ENCODE measurements at regions not wholly inside any gene's neighbourhood (a gene's known extent, or its start where the extent isn't known, plus 50 kb on each side); places are given as distances from the start of the nearest gene placed in this dataset.

DNA sequence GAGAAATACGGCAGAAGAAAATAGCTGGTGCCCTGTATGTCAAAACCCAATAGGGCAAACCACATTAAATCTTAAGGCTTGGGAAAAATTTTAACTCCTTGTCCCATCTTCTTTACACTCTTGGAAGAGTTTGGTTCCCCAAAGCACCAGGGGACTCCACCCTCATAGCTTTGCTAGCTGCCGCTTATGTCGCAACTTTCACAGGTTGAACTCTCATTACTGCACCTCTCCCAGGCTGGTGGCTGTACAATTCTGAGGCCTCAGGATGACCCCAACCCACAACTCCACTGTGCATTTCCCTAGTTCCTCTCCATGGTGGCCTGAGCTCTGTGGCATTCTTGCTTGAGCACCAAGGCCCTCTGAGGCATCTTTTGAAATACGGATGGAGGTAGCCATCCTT is 1478.8 kb downstream of the FAM133A start:
- H3K4me3 ChIP-seq = no peak overlapping the region
- CTCF ChIA-PET = no interaction called here
- FAIRE-seq (no peak), ATAC-seq (no peak), DNase-seq (ENCODE audit: low read depth in 1 of 2, low spot score in 1 of 2) (no peak)
- no peak overlapping the region for H3K4me2 ChIP-seq
- no peak overlapping the region for H3K27ac ChIP-seq
- H3K4me1 ChIP-seq = no peaks in the 10 kb centered on the region
- TF ChIP-seq, protein P1, sequence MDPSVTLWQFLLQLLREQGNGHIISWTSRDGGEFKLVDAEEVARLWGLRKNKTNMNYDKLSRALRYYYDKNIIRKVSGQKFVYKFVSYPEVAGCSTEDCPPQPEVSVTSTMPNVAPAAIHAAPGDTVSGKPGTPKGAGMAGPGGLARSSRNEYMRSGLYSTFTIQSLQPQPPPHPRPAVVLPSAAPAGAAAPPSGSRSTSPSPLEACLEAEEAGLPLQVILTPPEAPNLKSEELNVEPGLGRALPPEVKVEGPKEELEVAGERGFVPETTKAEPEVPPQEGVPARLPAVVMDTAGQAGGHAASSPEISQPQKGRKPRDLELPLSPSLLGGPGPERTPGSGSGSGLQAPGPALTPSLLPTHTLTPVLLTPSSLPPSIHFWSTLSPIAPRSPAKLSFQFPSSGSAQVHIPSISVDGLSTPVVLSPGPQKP (IDR thresholded peaks at IDR 0.05; ENCODE audit: low read depth, low read length) = no peak
- TF ChIP-seq EP300 (IDR thresholded peaks at IDR 0.05) (no peak), TP53 (CRISPR knock-in tag; IDR thresholded peaks at IDR 0.05) (no peak), MYC (IDR thresholded peaks at IDR 0.05; ENCODE audit: borderline replicate concordance, low read length) (no peak), FOSB (CRISPR knock-in tag; IDR thresholded peaks at IDR 0.05) (no peak), MAZ (IDR thresholded peaks at IDR 0.05; ENCODE audit: borderline replicate concordance, low read depth, low read length) (no peak), JUN (IDR thresholded peaks at IDR 0.05) (no peak), CBX2 (IDR thresholded peaks at IDR 0.05; ENCODE audit: borderline replicate concordance, low read depth) (no peak), CHD2 (IDR thresholded peaks at IDR 0.05; ENCODE audit: low read length, partially characterized antibody) (no peak), CBX8 (IDR thresholded peaks at IDR 0.05) (no peak), ZFP36 (IDR thresholded peaks at IDR 0.05; ENCODE audit: borderline replicate concordance, partially characterized antibody) (no peak)
- TF ChIP-seq, protein P2, sequence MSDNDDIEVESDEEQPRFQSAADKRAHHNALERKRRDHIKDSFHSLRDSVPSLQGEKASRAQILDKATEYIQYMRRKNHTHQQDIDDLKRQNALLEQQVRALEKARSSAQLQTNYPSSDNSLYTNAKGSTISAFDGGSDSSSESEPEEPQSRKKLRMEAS (IDR thresholded peaks at IDR 0.05) = no peak
- no peaks in the 10 kb centered on the region for H3K9me3 ChIP-seq
- POLR2A ChIA-PET = no interaction called here
- WGBS (ENCODE audit: missing lambda C conversion rate) = 98% methylated on average over 3 of the region's 4 CpGs

DNA sequence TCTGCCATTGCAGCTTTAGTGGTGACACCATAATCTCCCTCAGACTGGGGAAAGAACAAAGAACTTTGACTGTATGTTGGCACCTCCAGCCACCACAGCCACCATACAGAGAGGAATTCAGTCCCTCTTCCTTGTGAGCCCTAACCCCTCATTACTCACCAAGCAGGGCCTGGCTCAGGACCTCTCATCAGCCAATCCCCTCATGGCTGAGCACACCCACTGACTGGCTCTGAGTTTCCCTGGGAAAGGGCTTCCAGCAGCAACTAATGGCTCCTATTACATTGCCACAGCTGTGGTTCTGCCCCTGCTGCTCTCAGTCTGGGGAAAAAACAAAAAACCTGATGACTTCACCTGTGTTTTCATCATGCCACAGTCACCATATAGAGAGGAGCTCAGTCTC is 1482.6 kb downstream of the FAM133A start:
- CTCF ChIA-PET = no interaction called here
- Histone ChIP-seq H3K4me2 (no peak overlapping the region), H3K4me3 (no peak overlapping the region), H3K9me3 (no peaks in the 10 kb centered on the region), H3K4me1 (no peaks in the 10 kb centered on the region), H3K27ac (no peak overlapping the region)
- ATAC-seq (no peak), FAIRE-seq (no peak), DNase-seq (ENCODE audit: low read depth in 1 of 2, low spot score in 1 of 2) (no peak)
- POLR2A ChIA-PET = no interaction called here
- TF ChIP-seq GATA3 (IDR thresholded peaks at IDR 0.05; ENCODE audit: borderline replicate concordance) (no peak), KDM5A (IDR thresholded peaks at IDR 0.05) (no peak), POLR2AphosphoS2 (conservative IDR thresholded peaks at IDR 0.05; ENCODE audit: low read length) (no peak)
- TF ChIP-seq, protein P3, sequence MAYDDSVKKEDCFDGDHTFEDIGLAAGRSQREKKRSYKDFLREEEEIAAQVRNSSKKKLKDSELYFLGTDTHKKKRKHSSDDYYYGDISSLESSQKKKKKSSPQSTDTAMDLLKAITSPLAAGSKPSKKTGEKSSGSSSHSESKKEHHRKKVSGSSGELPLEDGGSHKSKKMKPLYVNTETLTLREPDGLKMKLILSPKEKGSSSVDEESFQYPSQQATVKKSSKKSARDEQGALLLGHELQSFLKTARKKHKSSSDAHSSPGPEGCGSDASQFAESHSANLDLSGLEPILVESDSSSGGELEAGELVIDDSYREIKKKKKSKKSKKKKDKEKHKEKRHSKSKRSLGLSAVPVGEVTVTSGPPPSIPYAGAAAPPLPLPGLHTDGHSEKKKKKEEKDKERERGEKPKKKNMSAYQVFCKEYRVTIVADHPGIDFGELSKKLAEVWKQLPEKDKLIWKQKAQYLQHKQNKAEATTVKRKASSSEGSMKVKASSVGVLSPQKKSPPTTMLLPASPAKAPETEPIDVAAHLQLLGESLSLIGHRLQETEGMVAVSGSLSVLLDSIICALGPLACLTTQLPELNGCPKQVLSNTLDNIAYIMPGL (CRISPR knock-in tag; IDR thresholded peaks at IDR 0.05; ENCODE audit: borderline replicate concordance) = no peak
- TF ChIP-seq, protein P4, sequence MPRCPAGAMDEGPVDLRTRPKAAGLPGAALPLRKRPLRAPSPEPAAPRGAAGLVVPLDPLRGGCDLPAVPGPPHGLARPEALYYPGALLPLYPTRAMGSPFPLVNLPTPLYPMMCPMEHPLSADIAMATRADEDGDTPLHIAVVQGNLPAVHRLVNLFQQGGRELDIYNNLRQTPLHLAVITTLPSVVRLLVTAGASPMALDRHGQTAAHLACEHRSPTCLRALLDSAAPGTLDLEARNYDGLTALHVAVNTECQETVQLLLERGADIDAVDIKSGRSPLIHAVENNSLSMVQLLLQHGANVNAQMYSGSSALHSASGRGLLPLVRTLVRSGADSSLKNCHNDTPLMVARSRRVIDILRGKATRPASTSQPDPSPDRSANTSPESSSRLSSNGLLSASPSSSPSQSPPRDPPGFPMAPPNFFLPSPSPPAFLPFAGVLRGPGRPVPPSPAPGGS (IDR thresholded peaks at IDR 0.05) = no peak

Small RNA genes lying in the stretch of these regions (small RNA-seq; reads per million reads assigned to genes)
- gene MIR548M = 0 reads per million in 6 experiments

All from A549 (cell line).